WTC11 (cell line): ENCODE measurements at regions not wholly inside any gene's neighbourhood (a gene's known extent, or its start where the extent isn't known, plus 50 kb on each side); places are given as distances from the start of the nearest gene placed in this dataset.

ENCODE experiments used
- ATF3 ChIP-seq: sonication (generic); formaldehyde crosslinking; conservative IDR thresholded peaks from 2 replicates; pipeline ENCODE4 v1.8.1; 2022; ENCODE audit warnings: mild to moderate bottlenecking, missing genetic modification reagents
- CTCF ChIP-seq: fragments of 200-600 bp; IDR thresholded peaks from 2 replicates; pipeline ENCODE4 v1.8.0; 2022; ENCODE audit warnings: antibody characterized with exemption
- GABPB1 ChIP-seq: sonication (generic); formaldehyde crosslinking; IDR thresholded peaks from 2 replicates; pipeline ENCODE4 v1.8.1; 2023; ENCODE audit warnings: mild to moderate bottlenecking, missing genetic modification reagents
- NR1H2 ChIP-seq: sonication (generic); formaldehyde crosslinking; IDR thresholded peaks from 2 replicates; pipeline ENCODE4 v1.9.0; 2021; ENCODE audit warnings: mild to moderate bottlenecking, moderate library complexity, missing genetic modification reagents
- TCF7 ChIP-seq: sonication (generic); formaldehyde crosslinking; IDR thresholded peaks from 2 replicates; pipeline ENCODE4 v1.8.0; 2022; ENCODE audit warnings: mild to moderate bottlenecking, low read depth, missing genetic modification reagents, moderate library complexity
- USF2 ChIP-seq: sonication (generic); formaldehyde crosslinking; IDR thresholded peaks from 2 replicates; pipeline ENCODE4 v1.8.1; 2023; ENCODE audit warnings: mild to moderate bottlenecking, missing genetic modification reagents, moderate library complexity

- TF ChIP-seq USF2: no peak
- no peak for TF ChIP-seq GABPB1 (CRISPR knock-in tag)
- TF ChIP-seq ATF3 (CRISPR knock-in tag): no peak
- no peak for TF ChIP-seq CTCF
- TF ChIP-seq NR1H2: no peak
- TF ChIP-seq TCF7 (CRISPR knock-in tag): no peak
These were observed 358.3 kb upstream of the SALL1 start for GRCh38 chr16:51509336-51509735.
